Stimulated activated naive B cell treated with anti-CD40 and anti-IgM and Interleukin-4, amounts not matched to agents 10 μg/mL and 1 μg/mL and 100 μg/mL, for 72 hours (primary cell): ENCODE measurements at regions not wholly inside any gene's neighbourhood (a gene's known extent, or its start where the extent isn't known, plus 50 kb on each side); places are given as distances from the start of the nearest gene placed in this dataset.

Experiments used
- ATAC-seq, 2 donors: fragments of 150-1000 bp; cut with Tn5 transposase; replicated peaks; 2 replicates each; pipeline ENCODE4 v1.10.0; 2021; ENCODE audit warnings: moderate library complexity in 1 of 2
- DNase-seq: peaks from one replicate; pipeline ENCODE4 v3.0.0; 2021
- H3K27ac Mint-ChIP-seq: one replicate; pipeline ENCODE4 v1.8.0; 2022; ENCODE audit warnings: mild to moderate bottlenecking, mixed read lengths
- H3K27me3 Mint-ChIP-seq, 2 donors: one replicate each; pipeline ENCODE4 v1.8.0; 2022; ENCODE audit warnings: mixed read lengths in 2 of 2
- H3K36me3 Mint-ChIP-seq, 2 donors: one replicate each; pipeline ENCODE4 v1.8.0; 2022; ENCODE audit warnings: mixed read lengths in 2 of 2, mild to moderate bottlenecking in 1 of 2
- H3K4me1 Mint-ChIP-seq, 2 donors: one replicate each; pipeline ENCODE4 v1.8.0; 2022; ENCODE audit warnings: mixed read lengths in 2 of 2, mild to moderate bottlenecking in 1 of 2
- H3K4me3 Mint-ChIP-seq, 2 donors: one replicate each; pipeline ENCODE4 v1.8.0; 2022; ENCODE audit warnings: mild to moderate bottlenecking in 2 of 2, mixed read lengths in 2 of 2, moderate library complexity in 1 of 2
- H3K9me3 Mint-ChIP-seq, 2 donors: one replicate each; pipeline ENCODE4 v1.8.0; 2022; ENCODE audit warnings: mixed read lengths in 2 of 2, mild to moderate bottlenecking in 1 of 2

DNA sequence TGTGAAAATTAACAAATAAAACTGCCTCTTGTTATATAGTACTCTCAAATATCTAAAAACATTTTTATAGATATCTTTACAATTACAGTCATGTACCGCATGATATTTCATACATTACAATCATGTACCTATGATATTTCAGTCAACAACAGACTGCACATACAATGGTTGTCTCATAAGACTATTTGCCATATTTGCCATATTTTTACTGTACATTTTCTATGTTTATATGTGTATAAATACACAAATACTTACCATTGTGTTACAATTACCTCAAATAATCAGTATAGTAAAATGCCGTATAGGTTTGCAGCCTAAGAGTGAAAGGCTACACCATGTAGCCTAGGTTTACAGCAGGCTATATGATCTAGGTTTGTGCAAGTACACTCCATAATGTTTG, 336.0 kb upstream of the PCDH15 start:
- ATAC-seq, result no peak
- Mint-ChIP-seq H3K4me1 (no peaks in the 10 kb centered on the region), H3K9me3 (peaks cover 0 to 4% of the 10 kb centered on the region in 2 donors)

GRCh38 chr10:55104738-55105137, 303.7 kb upstream of the PCDH15 start:
- Mint-ChIP-seq H3K9me3 (no peaks in the 10 kb centered on the region), H3K4me3 (no peak overlapping the region), H3K27ac (no peak overlapping the region), H3K27me3 (no peaks in the 10 kb centered on the region), H3K36me3 (no peaks in the 10 kb centered on the region), H3K4me1 (no peaks in the 10 kb centered on the region)
- no peak for DNase-seq
- ATAC-seq, result no peak

More for the DNA sequence above, 336.0 kb upstream of the PCDH15 start:
- no peak for DNase-seq
- Mint-ChIP-seq H3K27me3 (no peaks in the 10 kb centered on the region), H3K36me3 (no peaks in the 10 kb centered on the region), H3K4me3 (no peak overlapping the region), H3K27ac (no peak overlapping the region)

DNA sequence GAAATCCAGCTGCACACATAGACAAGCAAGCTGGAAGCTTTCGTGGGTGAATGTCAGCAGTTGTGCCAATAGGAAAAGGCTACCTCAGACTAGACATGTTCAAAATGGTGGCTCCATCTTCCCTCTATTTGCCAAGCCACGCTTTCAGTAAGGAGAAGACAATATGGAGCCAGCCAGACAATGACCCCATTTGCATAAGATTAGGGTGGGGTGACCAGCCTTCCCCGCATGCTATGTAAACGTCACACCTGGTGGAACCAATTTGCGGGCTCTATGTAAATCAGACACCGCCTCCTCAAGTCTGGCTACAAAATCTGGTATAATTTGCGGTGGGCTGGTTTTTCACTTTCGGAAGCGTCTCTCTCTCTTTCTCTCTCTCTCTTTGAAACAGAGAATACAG, 297.4 kb upstream of the PCDH15 start:
- no peak overlapping the region for H3K27ac Mint-ChIP-seq
- no peaks in the 10 kb centered on the region for H3K4me1 Mint-ChIP-seq
- H3K27me3 Mint-ChIP-seq, result no peaks in the 10 kb centered on the region
- H3K9me3 Mint-ChIP-seq, result peaks cover 0 to 5% of the 10 kb centered on the region in 2 donors
- DNase-seq, result no peak
- H3K4me3 Mint-ChIP-seq, result no peak overlapping the region
- no peak for ATAC-seq
- no peaks in the 10 kb centered on the region for H3K36me3 Mint-ChIP-seq

GRCh38 chr10:55091691-55092328, 290.8 kb upstream of the PCDH15 start:
- DNase-seq (no peak), ATAC-seq (no peak)
- no peaks in the 10 kb centered on the region for H3K9me3 Mint-ChIP-seq
- no peaks in the 10 kb centered on the region for H3K27me3 Mint-ChIP-seq
- no peak overlapping the region for H3K27ac Mint-ChIP-seq
- no peaks in the 10 kb centered on the region for H3K4me1 Mint-ChIP-seq
- H3K36me3 Mint-ChIP-seq, result no peaks in the 10 kb centered on the region
- H3K4me3 Mint-ChIP-seq, result no peak overlapping the region

DNA sequence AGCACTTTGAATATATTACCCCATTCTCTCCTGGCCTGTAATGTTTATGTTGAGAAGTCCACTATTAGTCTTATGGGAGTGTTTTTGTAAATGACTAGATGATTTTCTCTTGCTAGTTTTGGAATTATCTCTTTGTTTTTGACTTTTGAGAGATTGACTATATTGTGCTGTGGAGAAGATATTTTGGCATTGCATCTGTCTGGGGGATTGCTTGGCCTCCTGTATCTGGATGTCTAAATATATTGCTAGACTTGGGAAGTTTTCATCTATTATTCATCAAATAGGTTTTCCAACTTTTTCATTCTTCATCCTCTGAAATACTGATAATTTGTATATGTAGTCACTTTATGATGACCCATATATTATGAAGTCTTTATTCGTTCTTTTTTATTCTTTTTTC, 277.1 kb upstream of the PCDH15 start:
- H3K27me3 Mint-ChIP-seq, result no peaks in the 10 kb centered on the region
- H3K9me3 Mint-ChIP-seq, result peaks cover 4 to 11% of the 10 kb centered on the region in 2 donors
- no peaks in the 10 kb centered on the region for H3K36me3 Mint-ChIP-seq
- H3K4me3 Mint-ChIP-seq, result no peak overlapping the region
- ATAC-seq (no peak), DNase-seq (no peak)
- H3K27ac Mint-ChIP-seq, result no peak overlapping the region
- no peaks in the 10 kb centered on the region for H3K4me1 Mint-ChIP-seq

GRCh38 chr10:55065185-55065584, 264.2 kb upstream of the PCDH15 start:
- Mint-ChIP-seq H3K4me1 (no peaks in the 10 kb centered on the region), H3K9me3 (peaks cover 0 to 4% of the 10 kb centered on the region in 2 donors), H3K27me3 (no peaks in the 10 kb centered on the region), H3K4me3 (no peak overlapping the region), H3K27ac (no peak overlapping the region), H3K36me3 (no peaks in the 10 kb centered on the region)
- no peak for DNase-seq
- ATAC-seq, result no peak

GRCh38 chr10:55063811-55064210, 262.8 kb upstream of the PCDH15 start:
- H3K27me3 Mint-ChIP-seq, result no peaks in the 10 kb centered on the region
- no peak overlapping the region for H3K4me3 Mint-ChIP-seq
- DNase-seq (no peak), ATAC-seq (no peak)
- no peaks in the 10 kb centered on the region for H3K36me3 Mint-ChIP-seq
- H3K4me1 Mint-ChIP-seq, result no peaks in the 10 kb centered on the region
- no peak overlapping the region for H3K27ac Mint-ChIP-seq
- H3K9me3 Mint-ChIP-seq, result peaks cover 0 to 4% of the 10 kb centered on the region in 2 donors

GRCh38 chr10:55062349-55062748, 261.3 kb upstream of the PCDH15 start:
- no peak overlapping the region for H3K27ac Mint-ChIP-seq
- ATAC-seq, result no peak
- peaks cover 0 to 4% of the 10 kb centered on the region in 2 donors for H3K9me3 Mint-ChIP-seq
- no peaks in the 10 kb centered on the region for H3K4me1 Mint-ChIP-seq
- H3K4me3 Mint-ChIP-seq, result no peak overlapping the region
- no peaks in the 10 kb centered on the region for H3K36me3 Mint-ChIP-seq
- H3K27me3 Mint-ChIP-seq, result no peaks in the 10 kb centered on the region
- DNase-seq, result no peak

GRCh38 chr10:55058800-55059199, 257.8 kb upstream of the PCDH15 start:
- ATAC-seq (no peak), DNase-seq (no peak)
- H3K27ac Mint-ChIP-seq, result no peak overlapping the region
- H3K27me3 Mint-ChIP-seq, result no peaks in the 10 kb centered on the region
- H3K9me3 Mint-ChIP-seq, result peaks cover 0 to 6% of the 10 kb centered on the region in 2 donors
- no peaks in the 10 kb centered on the region for H3K4me1 Mint-ChIP-seq
- no peak overlapping the region for H3K4me3 Mint-ChIP-seq
- H3K36me3 Mint-ChIP-seq, result no peaks in the 10 kb centered on the region

DNA sequence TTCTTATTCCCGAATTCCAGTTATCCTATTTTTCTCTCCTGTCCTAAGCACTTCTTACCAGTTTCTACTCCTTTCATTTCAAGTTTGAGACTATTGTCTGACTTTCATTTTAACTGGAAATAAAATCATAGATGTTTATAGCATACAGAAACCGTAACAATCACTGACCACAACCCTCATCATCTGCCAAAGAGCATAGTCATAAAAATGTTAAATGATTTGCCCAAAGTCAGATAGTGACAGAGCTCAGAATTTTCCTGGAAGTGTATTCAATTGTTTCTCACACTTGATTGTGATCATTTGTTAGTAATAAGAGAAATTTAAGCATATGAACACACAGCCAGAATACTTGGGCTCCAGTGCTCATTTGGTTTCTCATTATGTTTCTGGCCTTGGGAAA, 250.5 kb upstream of the PCDH15 start:
- Mint-ChIP-seq H3K27ac (no peak overlapping the region), H3K4me3 (no peak overlapping the region), H3K27me3 (no peaks in the 10 kb centered on the region), H3K9me3 (peaks cover 0 to 6% of the 10 kb centered on the region in 2 donors), H3K4me1 (no peaks in the 10 kb centered on the region), H3K36me3 (no peaks in the 10 kb centered on the region)
- ATAC-seq (no peak), DNase-seq (no peak)

DNA sequence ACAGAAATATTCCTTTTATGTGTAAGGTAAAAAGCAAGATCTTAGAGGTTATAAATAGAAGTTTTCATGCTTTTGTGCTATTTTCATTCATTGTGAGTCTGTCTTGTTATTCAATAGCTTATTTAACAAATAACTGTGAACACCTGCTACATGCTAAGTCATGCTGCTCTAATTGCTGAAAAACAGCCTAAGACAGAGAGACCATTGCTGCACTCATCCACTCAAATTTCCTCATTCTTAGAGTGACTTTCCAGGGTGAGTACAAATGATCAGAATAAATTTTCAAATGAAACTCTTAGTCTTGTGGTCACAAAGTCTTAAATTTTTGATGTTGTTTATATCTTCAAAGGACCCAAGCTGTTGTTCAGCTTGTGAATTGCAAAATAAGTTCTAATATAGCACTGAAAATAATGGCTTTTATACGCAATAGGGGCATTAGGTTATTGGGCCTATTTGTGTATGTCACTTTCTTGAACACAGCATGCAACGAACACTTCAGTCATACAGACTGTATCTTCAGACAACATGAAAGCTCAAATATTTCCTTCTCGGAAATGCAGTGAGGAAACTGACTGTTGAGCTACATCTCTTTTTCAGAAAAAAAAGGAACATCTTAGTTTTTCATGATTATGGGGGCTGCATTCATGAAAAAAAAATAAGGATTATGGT, 247.9 kb upstream of the PCDH15 start:
- Mint-ChIP-seq H3K9me3 (no peaks in the 10 kb centered on the region), H3K4me3 (no peak overlapping the region)

GRCh38 chr10:55043540-55043939, 242.5 kb upstream of the PCDH15 start:
- Mint-ChIP-seq H3K27ac (no peak overlapping the region), H3K36me3 (no peaks in the 10 kb centered on the region), H3K4me3 (no peak overlapping the region), H3K4me1 (no peaks in the 10 kb centered on the region), H3K9me3 (no peaks in the 10 kb centered on the region), H3K27me3 (no peaks in the 10 kb centered on the region)
- no peak for ATAC-seq
- no peak for DNase-seq

More for the DNA sequence above, 247.9 kb upstream of the PCDH15 start:
- no peak for ATAC-seq
- DNase-seq, result no peak
- H3K4me1 Mint-ChIP-seq, result no peaks in the 10 kb centered on the region
- H3K27ac Mint-ChIP-seq, result no peak overlapping the region
- H3K27me3 Mint-ChIP-seq, result no peaks in the 10 kb centered on the region
- H3K36me3 Mint-ChIP-seq, result no peaks in the 10 kb centered on the region

- no peaks in the 10 kb centered on the region for H3K36me3 Mint-ChIP-seq
- no peaks in the 10 kb centered on the region for H3K4me1 Mint-ChIP-seq
- DNase-seq (no peak), ATAC-seq (no peak)
- no peak overlapping the region for H3K27ac Mint-ChIP-seq
- peaks cover 0 to 4% of the 10 kb centered on the region in 2 donors for H3K9me3 Mint-ChIP-seq
- H3K27me3 Mint-ChIP-seq, result no peaks in the 10 kb centered on the region
- no peak overlapping the region for H3K4me3 Mint-ChIP-seq
Observed at GRCh38 chr10:55033061-55033460, 232.0 kb upstream of the PCDH15 start.

GRCh38 chr10:55024713-55025112, 223.7 kb upstream of the PCDH15 start:
- Mint-ChIP-seq H3K36me3 (no peaks in the 10 kb centered on the region), H3K27ac (no peak overlapping the region), H3K9me3 (no peaks in the 10 kb centered on the region), H3K4me1 (no peaks in the 10 kb centered on the region), H3K4me3 (no peak overlapping the region), H3K27me3 (no peaks in the 10 kb centered on the region)
- ATAC-seq, result no peak
- DNase-seq, result no peak

DNA sequence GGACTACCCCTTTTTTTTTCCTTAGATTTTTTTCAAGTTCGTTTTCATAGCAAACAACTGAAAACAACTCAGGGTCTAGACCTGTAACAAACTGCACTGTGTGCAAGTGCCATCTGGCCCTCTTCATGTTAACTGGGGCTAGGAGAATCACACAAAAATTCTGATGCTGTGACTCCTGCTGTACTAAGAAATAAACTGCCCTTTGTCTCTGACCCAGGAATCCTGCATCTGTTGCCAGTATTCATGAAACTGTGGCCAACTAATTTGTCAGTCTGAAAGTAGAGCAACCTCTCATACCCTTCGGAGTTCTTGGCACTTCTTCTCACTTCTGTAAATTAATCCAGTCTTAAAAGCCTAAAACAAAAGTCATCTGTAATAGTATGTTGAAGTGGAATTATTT, 218.4 kb upstream of the PCDH15 start:
- no peaks in the 10 kb centered on the region for H3K9me3 Mint-ChIP-seq
- H3K36me3 Mint-ChIP-seq, result no peaks in the 10 kb centered on the region
- no peaks in the 10 kb centered on the region for H3K27me3 Mint-ChIP-seq
- no peak for DNase-seq
- H3K27ac Mint-ChIP-seq, result no peak overlapping the region
- H3K4me1 Mint-ChIP-seq, result no peaks in the 10 kb centered on the region
- no peak for ATAC-seq
- H3K4me3 Mint-ChIP-seq, result no peak overlapping the region
